K562 (cell line): ENCODE measurements at regions not wholly inside any gene's neighbourhood (a gene's known extent, or its start where the extent isn't known, plus 50 kb on each side); places are given as distances from the start of the nearest gene placed in this dataset.

Source experiments
- ATAC-seq: fragments of 200-7000 bp; cut with Tn5 transposase; 3 replicates; pipeline ENCODE4 v1.9.1; 2020; ENCODE audit warnings: moderate library complexity
- BruUV-seq: library from RNA; stranded (reverse); fragments of 400-500 nt; replicated peaks from 2 replicates; lab custom pipeline; 2021; lab: Mats Ljungman, UMichigan
- CTCF ChIA-PET: fragments of 300-600 bp; formaldehyde crosslinking; extraction: SDS; loops from one replicate; lab custom pipeline; 2021; ENCODE audit warnings: low intra/inter-chr PET ratio; lab: Yijun Ruan, JAX
- POLR2A ChIA-PET: fragments of 300-600, 350-650 bp; sonication (Branson Sonifier 250); formaldehyde crosslinking; extraction: SDS; loops from one replicate; lab custom pipeline; 2021; ENCODE audit warnings: antibody characterized with exemption, inconsistent platforms; lab: Yijun Ruan, JAX
- DNase-seq, 4 experiments: peaks; one replicate each; pipeline versions ENCODE4 v3.0.0 to v3.0.0-alpha.2; 2011 to 2018; ENCODE audit warnings: low spot score in 3 of 4, mixed read lengths in 3 of 4; ENCODE audit errors: extremely low read depth in 1 of 4
- FAIRE-seq: peaks from 2 replicates; lab custom pipeline; 2011; peaks lifted over from hg19 to GRCh38; lab: Jason Lieb, UNC
- H2AFZ ChIP-seq: 2 replicates; pipeline ENCODE4 v1.6.0; 2011; ENCODE audit warnings: low read depth, low read length, control low read depth, inconsistent platforms
- H3K27ac ChIP-seq: fragments of 200-600 bp; 3 replicates; pipeline ENCODE4 v1.8.0; 2011; ENCODE audit warnings: low read depth, mild to moderate bottlenecking, control low read depth, inconsistent platforms, low read length, moderate library complexity, mixed read lengths; ENCODE audit errors: extremely low read depth
- H3K27me3 ChIP-seq, 2 experiments: fragments of 300-600 bp in 1 of 2; 2 replicates in 1 of 2; 3 replicates in 1 of 2; pipeline versions ENCODE4 v1.6.0 to v1.8.0; 2011; ENCODE audit warnings: inconsistent platforms in 2 of 2, low read length in 2 of 2, mild to moderate bottlenecking in 1 of 2, mixed read lengths in 1 of 2, moderate library complexity in 1 of 2; ENCODE audit not compliant: control insufficient read depth in 2 of 2, insufficient read depth in 2 of 2
- H3K36me3 ChIP-seq: fragments of 300-600 bp; 3 replicates; pipeline ENCODE4 v1.8.0; 2011; ENCODE audit warnings: mild to moderate bottlenecking, low read length, inconsistent platforms; ENCODE audit not compliant: control insufficient read depth, insufficient read depth
- H3K4me1 ChIP-seq, 2 experiments: fragments of 200-600 bp in 1 of 2; replicated peaks in 1 of 2; 2 replicates in 1 of 2; 3 replicates in 1 of 2; pipeline versions ENCODE4 v1.5.1 to v1.8.0; 2011; ENCODE audit warnings: inconsistent platforms in 2 of 2, low read length in 2 of 2, mild to moderate bottlenecking in 1 of 2, mixed read lengths in 1 of 2, moderate library complexity in 1 of 2; ENCODE audit not compliant: control insufficient read depth in 2 of 2, insufficient read depth in 2 of 2
- H3K4me2 ChIP-seq: 2 replicates; pipeline ENCODE4 v1.6.1; 2011; ENCODE audit warnings: low read length, control low read depth, inconsistent platforms, mixed read lengths; ENCODE audit not compliant: insufficient read depth
- H3K4me3 ChIP-seq: fragments of 200-600 bp; sonication (generic), shearing (Covaris generic); 2 replicates; pipeline ENCODE4 v1.5.1; 2016; ENCODE audit warnings: control low read depth, inconsistent platforms
- H3K79me2 ChIP-seq: fragments of 200-600 bp; 3 replicates; pipeline ENCODE4 v1.8.0; 2011; ENCODE audit warnings: low read length, inconsistent platforms; ENCODE audit not compliant: control insufficient read depth, insufficient read depth
- H3K9ac ChIP-seq, 2 experiments: 2 replicates each; pipeline versions ENCODE4 v1.6.0 to v1.6.1; 2011; ENCODE audit warnings: low read depth in 2 of 2, low read length in 2 of 2, control low read depth in 1 of 2, inconsistent platforms in 1 of 2, mild to moderate bottlenecking in 1 of 2, mixed read lengths in 1 of 2; ENCODE audit not compliant: insufficient read depth in 1 of 2
- H3K9me1 ChIP-seq: one replicate; pipeline ENCODE4 v1.6.0; 2011; ENCODE audit warnings: inconsistent platforms, mild to moderate bottlenecking, low read length, moderate library complexity; ENCODE audit not compliant: control insufficient read depth, insufficient read depth
- H3K9me3 ChIP-seq: replicated peaks from 2 replicates; pipeline ENCODE4 v1.5.1; 2011; ENCODE audit warnings: low read depth, low read length, inconsistent platforms; ENCODE audit not compliant: control insufficient read depth, insufficient read depth
- H4K20me1 ChIP-seq: replicated peaks from 2 replicates; pipeline ENCODE4 v1.6.1; 2011; ENCODE audit warnings: low read length, inconsistent platforms, mixed read lengths; ENCODE audit not compliant: control insufficient read depth, insufficient read depth
- CBFB ChIP-seq: sonication (generic); formaldehyde crosslinking; IDR thresholded peaks from 2 replicates; pipeline ENCODE4 v1.4.0; 2020; ENCODE audit warnings: mild to moderate bottlenecking, missing genetic modification reagents
- CEBPB ChIP-seq: fragments of 450-650 bp; IDR thresholded peaks from 2 replicates; pipeline ENCODE4 v1.6.1; 2016; ENCODE audit warnings: missing genetic modification characterization, missing compliant biosample characterization
- DPF2 ChIP-seq: fragments of 450-650 bp; IDR thresholded peaks from 2 replicates; pipeline ENCODE4 v1.6.1; 2016
- ELF4 ChIP-seq: fragments of 450-650 bp; formaldehyde crosslinking; IDR thresholded peaks from 2 replicates; pipeline ENCODE4 v1.4.0; 2022; ENCODE audit warnings: missing genetic modification characterization
- EP300 ChIP-seq: IDR thresholded peaks from 2 replicates; pipeline ENCODE4 v1.6.1; 2012; ENCODE audit warnings: low read length, improper control_type of control experiment
- FOXM1 ChIP-seq, 2 experiments: fragments of 450-650 bp in 1 of 2; sonication (generic) in 1 of 2; formaldehyde crosslinking in 1 of 2; IDR thresholded peaks; 2 replicates each; pipeline versions ENCODE4 v1.6.1 to v1.9.0; 2017 to 2022; ENCODE audit warnings: low read depth in 2 of 2, mild to moderate bottlenecking in 2 of 2, missing genetic modification reagents in 1 of 2, moderate library complexity in 1 of 2
- HDAC3 ChIP-seq: fragments of 450-650 bp; IDR thresholded peaks from 2 replicates; pipeline ENCODE4 v1.6.1; 2018; ENCODE audit warnings: borderline replicate concordance, mild to moderate bottlenecking, moderate library complexity; ENCODE audit not compliant: partially characterized antibody
- HNRNPUL1 ChIP-seq: fragments of 200-400 bp; formaldehyde crosslinking; IDR thresholded peaks from 2 replicates; pipeline ENCODE4 v1.6.1; 2017; ENCODE audit warnings: low read length
- KLF1 ChIP-seq: fragments of 450-650 bp; IDR thresholded peaks from 2 replicates; pipeline ENCODE4 v1.6.1; 2016; ENCODE audit warnings: missing genetic modification characterization, missing compliant biosample characterization
- MTA2 ChIP-seq: fragments of 450-650 bp; IDR thresholded peaks from 2 replicates; pipeline ENCODE4 v1.6.1; 2016; ENCODE audit warnings: low read depth
- MYBL2 ChIP-seq, 2 experiments: fragments of 450-650 bp in 1 of 2; sonication (generic) in 1 of 2; formaldehyde crosslinking in 1 of 2; IDR thresholded peaks; 2 replicates each; pipeline versions ENCODE4 v1.6.1 to v1.8.1; 2017 to 2022; ENCODE audit warnings: borderline replicate concordance in 1 of 2, inconsistent platforms in 1 of 2, low read depth in 1 of 2, mild to moderate bottlenecking in 1 of 2, missing genetic modification reagents in 1 of 2, moderate library complexity in 1 of 2
- MYC ChIP-seq, 2 experiments: fragments of 250-450 bp in 1 of 2; sonication (Bioruptor Pico) in 1 of 2; IDR thresholded peaks; 2 replicates each; pipeline versions ENCODE4 v1.5.1 to v1.6.1; 2012 to 2021; ENCODE audit warnings: low read depth in 2 of 2, borderline replicate concordance in 1 of 2, improper control_type of control experiment in 1 of 2, low read length in 1 of 2, mild to moderate bottlenecking in 1 of 2, moderate library complexity in 1 of 2
- NR4A1 ChIP-seq, 2 experiments: fragments of 250-450 bp in 1 of 2; fragments of 450-650 bp in 1 of 2; sonication (Bioruptor Pico) in 1 of 2; IDR thresholded peaks; 2 replicates each; pipeline versions ENCODE4 v1.4.0 to v1.6.1; 2016 to 2020; ENCODE audit warnings: mild to moderate bottlenecking in 2 of 2, missing compliant biosample characterization in 1 of 2, missing genetic modification characterization in 1 of 2, moderate library complexity in 1 of 2
- RNF2 ChIP-seq: sonication (generic); IDR thresholded peaks from 2 replicates; pipeline ENCODE4 v1.6.1; 2016
- STAT5A ChIP-seq: IDR thresholded peaks from 2 replicates; pipeline ENCODE4 v1.6.1; 2012; ENCODE audit warnings: low read length, inconsistent platforms, borderline replicate concordance
- TAL1 ChIP-seq: fragments of 450-650 bp; IDR thresholded peaks from 2 replicates; pipeline ENCODE4 v1.6.1; 2016; ENCODE audit warnings: mild to moderate bottlenecking
- TBL1XR1 ChIP-seq, 2 experiments: IDR thresholded peaks; 2 replicates each; pipeline ENCODE4 v1.6.1; 2012; ENCODE audit warnings: improper control_type of control experiment in 2 of 2, low read length in 2 of 2, mild to moderate bottlenecking in 1 of 2
- TCF3 ChIP-seq: sonication (generic); formaldehyde crosslinking; IDR thresholded peaks from 2 replicates; pipeline ENCODE4 v1.4.0; 2020; ENCODE audit warnings: mild to moderate bottlenecking, missing genetic modification reagents
- TEAD4 ChIP-seq, 2 experiments: sonication (generic) in 1 of 2; formaldehyde crosslinking in 1 of 2; IDR thresholded peaks; 2 replicates each; pipeline versions ENCODE4 v1.6.1 to v1.8.0; 2012 to 2022; ENCODE audit warnings: borderline replicate concordance in 1 of 2, inconsistent platforms in 1 of 2, low read length in 1 of 2, mild to moderate bottlenecking in 1 of 2, missing genetic modification reagents in 1 of 2
- TRIM24 ChIP-seq, 2 experiments: fragments of 450-650 bp; IDR thresholded peaks; 2 replicates each; pipeline ENCODE4 v1.6.1; 2016
- TRIM28 ChIP-seq: fragments of 450-650 bp; IDR thresholded peaks from 2 replicates; pipeline ENCODE4 v1.6.1; 2017
- WGBS: fragments of 100-300 bp; shearing (Covaris generic); methylation state at CpG from one replicate; pipeline ENCODE4 v1.1.6; 2016; ENCODE audit warnings: low coverage, mixed read lengths; ENCODE audit not compliant: insufficient coverage; ENCODE audit errors: missing lambda C conversion rate; 5-methylcytosine and 5-hydroxymethylcytosine counted together
- in situ Hi-C: fragments of 300-500 bp; cut with MboI; formaldehyde crosslinking; loops from 4 replicates; pipeline ENCODE4 v1.15.0; 2018; ENCODE audit warnings: inconsistent platforms, mixed read lengths
- intact Hi-C: fragments of 100-400 bp; cut with micrococcal nuclease; formaldehyde crosslinking; loops from 2 replicates; pipeline ENCODE4 v1.14.2; 2022
- TF ChIP-seq, protein P1 (sequence below): fragments of 200-800 bp; sonication (Bioruptor generic); IDR thresholded peaks from 2 replicates; pipeline ENCODE4 v1.6.1; 2017; ENCODE audit warnings: missing genetic modification characterization, missing compliant biosample characterization

DNA sequence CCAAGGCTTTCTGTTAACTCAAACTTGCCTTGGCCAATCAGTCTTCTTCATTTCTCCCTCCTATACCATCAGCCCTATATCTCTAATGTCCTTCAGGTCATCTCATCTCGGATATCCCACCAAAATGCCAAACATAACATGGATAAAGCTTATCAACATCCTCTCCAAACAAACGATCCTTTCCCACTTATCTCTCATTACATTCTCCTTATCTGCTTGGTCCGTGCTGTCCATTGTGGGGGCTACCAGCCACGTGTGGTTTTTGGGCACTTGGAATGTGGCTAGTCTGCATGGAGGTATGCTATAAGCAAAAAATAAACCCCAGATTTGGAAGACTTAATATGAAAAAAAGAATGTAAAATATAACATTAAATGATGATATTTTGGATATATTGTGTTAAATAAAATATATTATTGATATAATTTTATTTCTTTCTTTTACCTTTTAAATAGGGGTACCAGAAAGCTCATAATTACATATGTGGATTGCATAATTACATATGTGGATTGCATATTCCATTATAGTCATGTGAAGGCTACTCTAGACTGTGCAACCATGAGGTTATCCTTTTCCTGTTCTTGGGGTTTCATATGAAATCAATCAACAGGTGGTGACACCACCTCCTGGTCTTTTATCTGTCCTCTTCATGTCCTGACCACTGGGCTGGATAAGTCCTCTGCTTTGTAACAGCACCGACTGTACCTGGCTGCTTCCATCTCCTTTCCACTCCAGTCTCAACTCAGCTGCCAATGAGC, 123.0 kb downstream of the CD83 start:
- Histone ChIP-seq H4K20me1 (no peaks in the 10 kb centered on the region), H3K4me1 (peaks cover 0 to 13% of the 10 kb centered on the region in 2 experiments; a peak in 3 of 5 replicates), H3K9ac (no peak overlapping the region), H3K27ac (no peak overlapping the region), H3K4me3 (no peak overlapping the region), H3K27me3 (peaks cover 3 to 9% of the 10 kb centered on the region in 2 experiments; a peak in 4 of 5 replicates), H3K79me2 (no peaks in the 10 kb centered on the region), H3K9me1 (no peaks in the 10 kb centered on the region), H2AFZ (no peak overlapping the region), H3K4me2 (no peak overlapping the region), H3K9me3 (no peaks in the 10 kb centered on the region), H3K36me3 (no peaks in the 10 kb centered on the region)
- DNase-seq, result peak in 1 of 4 experiments; percentile 20
- BruUV-seq, result no TSS peak
- ATAC-seq, result no peak
- in situ Hi-C loops, result no loop called here
- 1% methylated on average over 5 of the region's 5 CpGs for WGBS
- FAIRE-seq, result peak; percentile 6
- POLR2A ChIA-PET, result no interaction called here
- CTCF ChIA-PET, result no interaction called here
- intact Hi-C loops, result no loop called here
- TF ChIP-seq KLF1 (tag) (no peak), TCF3 (CRISPR knock-in tag) (peak; percentile 79), TBL1XR1 (IDR thresholded peaks at IDR 0.05; ENCODE audit: low read length in 2 of 2) (peak in 1 of 2 experiments; percentile 6; a peak in 1 of 4 replicates), EP300 (peak; percentile 61), TAL1 (peak; percentile 78), TRIM28 (no peak), TRIM24 (IDR thresholded peaks at IDR 0.05) (peak; percentile 75 to 81; a peak in 3 of 4 replicates), ELF4 (CRISPR knock-in tag) (peak; percentile 68; the same call in 1 of the 2 replicates), FOXM1 (IDR thresholded peaks at IDR 0.05; ENCODE audit: low read depth) (peak; percentile 56; the same call in 1 of the 2 replicates), FOXM1 (CRISPR knock-in tag; IDR thresholded peaks at IDR 0.05; ENCODE audit: low read depth) (no peak), CBFB (no peak), DPF2 (peak; percentile 70; the same call in 1 of the 2 replicates), CEBPB (tag) (peak; percentile 72), RNF2 (no peak), MTA2 (peak; percentile 64), TEAD4 (IDR thresholded peaks at IDR 0.05; ENCODE audit: low read length) (peak; percentile 83), TEAD4 (CRISPR knock-in tag; IDR thresholded peaks at IDR 0.05; ENCODE audit: borderline replicate concordance) (no peak), MYC (IDR thresholded peaks at IDR 0.05; ENCODE audit: low read depth, low read length) (0 out of 2 replicates have a peak, but pooled peaks have one; percentile 25), MYC (CRISPR knock-in tag; IDR thresholded peaks at IDR 0.05; ENCODE audit: borderline replicate concordance, low read depth) (no peak), NR4A1 (CRISPR knock-in tag; IDR thresholded peaks at IDR 0.05) (no peak), NR4A1 (tag; IDR thresholded peaks at IDR 0.05) (no peak), HDAC3 (peak; percentile 38), HNRNPUL1 (no peak), MYBL2 (IDR thresholded peaks at IDR 0.05; ENCODE audit: low read depth) (0 out of 2 replicates have a peak, but pooled peaks have one; percentile 22), MYBL2 (CRISPR knock-in tag; IDR thresholded peaks at IDR 0.05; ENCODE audit: borderline replicate concordance) (no peak), STAT5A (peak; percentile 17; the same call in 1 of the 2 replicates)
- TF ChIP-seq, protein P1, sequence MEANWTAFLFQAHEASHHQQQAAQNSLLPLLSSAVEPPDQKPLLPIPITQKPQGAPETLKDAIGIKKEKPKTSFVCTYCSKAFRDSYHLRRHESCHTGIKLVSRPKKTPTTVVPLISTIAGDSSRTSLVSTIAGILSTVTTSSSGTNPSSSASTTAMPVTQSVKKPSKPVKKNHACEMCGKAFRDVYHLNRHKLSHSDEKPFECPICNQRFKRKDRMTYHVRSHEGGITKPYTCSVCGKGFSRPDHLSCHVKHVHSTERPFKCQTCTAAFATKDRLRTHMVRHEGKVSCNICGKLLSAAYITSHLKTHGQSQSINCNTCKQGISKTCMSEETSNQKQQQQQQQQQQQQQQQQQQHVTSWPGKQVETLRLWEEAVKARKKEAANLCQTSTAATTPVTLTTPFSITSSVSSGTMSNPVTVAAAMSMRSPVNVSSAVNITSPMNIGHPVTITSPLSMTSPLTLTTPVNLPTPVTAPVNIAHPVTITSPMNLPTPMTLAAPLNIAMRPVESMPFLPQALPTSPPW, result peak; percentile 27; the same call in 1 of the 2 replicates
